ENCODE measurements at regions not wholly inside any gene's neighbourhood (a gene's known extent, or its start where the extent isn't known, plus 50 kb on each side); places are given as distances from the start of the nearest gene placed in this dataset.

- no peak for TF ChIP-seq CTCF (IDR thresholded peaks at IDR 0.05; ENCODE audit: poor library complexity, severe bottlenecking)
- TF ChIP-seq POLR2AphosphoS5 (IDR thresholded peaks at IDR 0.05) = no peak
- TF ChIP-seq REST (IDR thresholded peaks at IDR 0.05; ENCODE audit: borderline replicate concordance) = no peak
- no peak for TF ChIP-seq MXI1 (conservative IDR thresholded peaks at IDR 0.05; ENCODE audit: poor library complexity, severe bottlenecking)
Measured at GRCh38 chr1:58899587-58900271, 115.9 kb upstream of the JUN start.
